ENCODE measurements at regions not wholly inside any gene's neighbourhood (a gene's known extent, or its start where the extent isn't known, plus 50 kb on each side); places are given as distances from the start of the nearest gene placed in this dataset.

DNA sequence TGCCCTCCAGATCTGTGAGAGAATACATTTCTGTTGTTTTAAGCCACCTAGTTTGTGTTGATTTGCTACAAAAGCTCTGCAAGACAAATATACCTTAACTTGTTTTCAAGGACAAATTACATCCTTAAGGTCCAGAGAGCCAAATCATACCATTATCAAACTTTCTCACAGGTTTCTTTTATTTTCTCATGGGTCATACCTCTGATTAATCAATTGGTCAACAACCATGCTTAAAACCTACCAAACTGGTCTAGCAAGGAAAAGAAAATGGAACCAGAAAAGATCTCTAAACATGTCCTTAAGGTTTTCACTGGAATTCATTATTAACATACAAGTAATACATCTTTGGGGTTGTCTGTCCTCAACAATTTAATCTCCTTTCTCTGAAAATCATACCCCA is 535.0 kb downstream of the CD83 start:
- no peak for DNase-seq

DNA sequence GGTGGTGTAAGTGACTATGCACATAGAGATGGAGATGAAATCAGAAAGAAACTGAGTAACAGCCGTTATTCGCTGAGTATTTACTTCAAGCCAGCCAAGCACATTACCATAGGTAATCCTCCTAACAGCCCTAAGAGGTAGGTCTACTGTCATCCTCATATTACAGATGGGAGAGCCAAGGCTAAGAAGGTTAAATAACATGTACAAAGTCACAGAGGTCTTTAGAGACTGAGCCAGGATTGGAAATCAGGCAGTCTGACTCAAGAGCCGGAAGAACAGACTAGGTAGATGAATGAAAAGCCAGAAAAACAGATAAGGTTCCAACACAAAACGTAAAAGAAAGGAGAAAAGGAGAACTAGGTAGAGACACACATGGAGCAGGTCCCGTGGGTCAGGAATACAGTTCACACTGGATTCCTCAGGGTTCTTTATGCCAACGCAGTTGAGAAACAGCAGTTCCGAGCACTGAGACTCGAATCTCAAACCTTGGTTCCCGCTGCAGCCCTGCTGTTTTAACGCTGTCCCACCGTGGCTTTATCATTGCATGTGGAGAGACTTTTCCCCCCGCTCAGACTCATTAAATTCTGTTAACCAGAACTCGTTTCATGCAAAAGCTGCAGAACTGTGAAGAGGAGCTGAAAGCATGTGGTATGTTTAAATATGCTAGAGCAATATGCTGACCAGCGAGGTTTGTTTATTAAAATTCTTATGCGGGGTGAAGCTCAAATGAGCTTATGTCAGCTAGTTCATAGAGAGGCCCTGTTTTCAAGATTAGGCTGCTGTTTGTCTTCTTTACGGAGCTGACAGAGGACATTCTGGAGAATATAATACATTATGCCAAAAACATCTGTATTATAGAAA is 537.9 kb downstream of the CD83 start:
- DNase-seq, result peak; percentile 27 to 64

DNA sequence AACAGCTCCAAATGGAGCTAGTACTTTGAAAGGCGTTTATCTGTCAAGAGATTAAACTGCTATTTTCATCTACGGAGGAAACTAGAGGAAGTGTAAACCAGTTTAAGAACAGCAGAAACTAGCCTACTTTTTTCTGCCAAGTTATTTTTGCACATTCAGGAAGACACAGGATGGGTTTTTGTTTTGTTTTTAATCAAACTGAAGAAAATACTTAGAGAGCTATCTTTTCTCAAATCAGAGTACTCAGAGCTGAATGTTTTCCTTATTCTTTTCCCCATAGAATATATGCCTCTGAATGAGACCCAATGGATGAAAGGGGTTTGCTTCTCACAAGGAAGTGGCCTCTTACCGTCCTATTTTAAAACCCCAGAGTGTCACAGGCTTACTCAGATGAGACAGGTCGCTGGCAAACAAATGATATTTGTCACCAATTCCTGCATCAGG is 538.5 kb downstream of the CD83 start:
- DNase-seq, result no peak

DNA sequence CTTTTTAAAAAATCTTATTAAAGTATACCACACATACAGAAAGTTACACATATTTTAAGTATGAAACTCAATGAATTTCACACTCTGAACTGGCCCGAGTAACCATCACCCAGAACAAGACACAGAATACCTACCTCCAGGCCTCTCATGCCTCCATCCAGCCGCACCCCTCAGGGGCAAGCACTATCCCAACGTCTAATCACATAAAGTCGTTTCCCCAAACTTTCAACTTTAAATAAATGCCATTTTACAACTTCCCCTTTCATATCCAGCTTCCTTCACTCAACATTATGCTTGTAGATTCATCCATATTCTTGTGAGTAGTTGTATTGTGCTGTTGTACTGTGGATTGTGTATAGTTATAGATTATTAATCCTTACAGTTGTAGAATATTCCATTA is 539.1 kb downstream of the CD83 start:
- DNase-seq, result no peak

DNA sequence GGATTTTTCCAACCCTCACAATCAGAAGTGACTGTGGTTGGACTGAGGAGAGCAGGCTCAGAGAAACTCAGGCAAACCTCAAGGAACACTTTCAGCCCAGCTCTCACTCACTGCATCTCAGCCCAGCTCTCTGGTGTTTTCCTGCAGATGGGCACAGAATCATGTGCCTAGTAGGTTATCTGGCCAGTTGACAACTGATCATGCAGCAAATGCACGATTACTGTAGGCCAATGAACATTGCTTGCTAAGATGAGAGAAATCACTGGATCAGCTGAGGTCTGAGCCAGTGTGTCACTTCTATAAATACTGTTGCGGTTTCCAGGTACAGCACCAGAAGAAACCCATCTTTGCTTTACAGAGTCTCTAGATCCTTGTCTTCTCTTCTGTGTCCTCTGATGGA is 540.5 kb downstream of the CD83 start:
- no peak for DNase-seq

DNA sequence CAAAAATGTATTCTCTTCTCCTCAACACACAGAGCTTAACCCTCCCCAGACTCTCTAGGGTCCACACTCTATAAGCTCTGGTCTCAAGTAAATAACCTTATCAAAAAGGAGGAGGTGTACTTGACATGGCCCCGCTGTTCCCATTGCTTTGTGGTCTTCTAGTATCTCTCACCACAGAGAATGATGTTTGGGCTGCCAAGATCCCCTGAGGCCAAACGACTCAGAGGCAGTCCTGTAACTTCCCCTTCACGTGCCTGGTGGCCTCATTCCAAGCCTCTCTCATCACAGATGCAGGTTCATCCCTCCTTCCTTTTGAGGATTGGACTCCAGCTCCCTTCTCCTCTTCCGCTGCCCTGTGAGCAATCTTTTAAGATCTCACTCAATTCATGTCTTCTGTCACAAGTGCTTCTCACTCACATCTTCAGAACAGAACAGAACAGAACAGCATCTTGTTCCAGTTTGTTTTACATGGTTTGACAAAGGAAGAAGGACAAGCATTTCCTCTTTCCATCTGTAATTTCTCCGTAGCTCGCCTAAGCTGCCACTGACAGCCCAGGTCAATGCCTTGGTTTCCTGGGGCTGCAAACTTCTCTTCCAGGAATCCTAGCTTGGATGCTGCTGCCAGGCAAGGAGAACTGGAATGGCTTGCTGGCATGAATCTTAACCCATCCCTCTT is 541.5 kb downstream of the CD83 start:
- peak in 1 of 2 experiments; percentile 14 for DNase-seq

DNA sequence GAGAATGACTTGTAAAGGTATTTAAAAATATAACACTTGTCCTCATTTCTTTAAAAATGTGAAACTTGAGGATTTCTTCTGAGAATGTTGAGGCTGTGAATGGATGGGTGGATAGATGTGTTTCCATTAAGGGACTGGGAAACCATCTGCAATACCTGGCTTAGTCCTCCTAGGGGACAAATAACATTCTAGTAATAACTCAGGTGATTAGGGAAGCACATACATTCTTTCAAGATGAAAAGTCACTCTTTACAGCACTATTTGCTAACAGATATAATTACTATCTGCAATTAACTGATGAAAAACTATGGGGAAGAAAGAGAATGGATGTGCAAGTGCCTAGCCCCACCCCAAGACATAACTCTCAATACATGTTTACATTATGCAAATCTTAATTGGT is 542.3 kb downstream of the CD83 start:
- DNase-seq, result peak in 1 of 2 experiments; percentile 29

DNA sequence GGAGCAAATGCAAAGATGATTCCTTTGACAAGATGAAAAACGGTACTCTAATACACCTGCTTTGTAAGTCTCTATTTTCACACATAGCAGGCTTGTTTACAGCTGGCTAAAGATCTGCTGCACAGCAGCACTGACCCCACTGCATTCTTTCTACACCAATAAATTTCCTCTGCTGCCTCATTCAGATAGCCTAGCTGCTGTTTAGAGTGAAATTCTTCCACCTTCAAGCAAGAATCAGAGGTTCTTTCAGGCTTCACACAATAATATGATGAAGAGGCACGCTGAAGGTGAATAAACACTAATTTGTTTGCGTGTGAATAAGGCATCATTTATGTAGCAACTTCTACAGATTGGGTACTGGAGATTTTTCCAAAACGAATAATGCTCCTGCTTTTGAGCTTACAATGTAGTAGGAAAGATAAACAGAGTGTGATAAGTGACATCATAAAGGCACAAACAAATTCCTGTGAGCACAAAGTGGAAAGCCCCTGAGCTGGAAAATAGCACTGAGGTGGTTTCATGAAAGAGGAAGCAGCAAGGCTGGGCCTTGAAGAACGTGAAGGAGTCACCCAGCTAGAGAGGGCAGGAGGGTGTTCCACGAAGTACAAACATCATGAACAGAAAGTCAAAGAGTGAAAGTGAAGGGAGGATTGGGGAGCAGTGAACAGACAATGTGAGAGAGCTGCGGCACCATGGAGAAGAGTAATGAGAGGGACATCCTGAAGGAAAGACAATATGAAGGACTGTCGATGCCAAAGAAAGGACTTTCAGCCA is 543.4 kb downstream of the CD83 start:
- peak; percentile 22 to 26 for DNase-seq

DNA sequence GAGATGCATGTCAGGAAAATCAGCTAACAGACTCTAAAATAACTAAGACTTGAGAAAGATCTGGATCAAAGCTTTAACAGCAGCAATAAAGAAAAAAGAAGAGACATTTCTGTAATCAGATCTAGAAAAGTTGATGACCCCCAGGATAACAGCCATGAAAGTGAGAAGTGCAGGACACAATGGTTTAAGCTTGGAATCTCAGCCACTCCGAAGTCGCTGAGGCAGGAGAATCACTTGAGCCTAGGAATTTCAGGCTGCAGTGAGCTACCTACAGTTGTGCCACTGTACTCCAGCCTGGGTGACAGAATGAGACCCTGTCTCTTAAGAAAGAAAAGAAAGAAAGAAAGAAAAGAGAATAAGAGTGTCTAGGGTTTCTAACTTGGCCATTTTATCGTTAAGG is 544.1 kb downstream of the CD83 start:
- DNase-seq, result no peak

DNA sequence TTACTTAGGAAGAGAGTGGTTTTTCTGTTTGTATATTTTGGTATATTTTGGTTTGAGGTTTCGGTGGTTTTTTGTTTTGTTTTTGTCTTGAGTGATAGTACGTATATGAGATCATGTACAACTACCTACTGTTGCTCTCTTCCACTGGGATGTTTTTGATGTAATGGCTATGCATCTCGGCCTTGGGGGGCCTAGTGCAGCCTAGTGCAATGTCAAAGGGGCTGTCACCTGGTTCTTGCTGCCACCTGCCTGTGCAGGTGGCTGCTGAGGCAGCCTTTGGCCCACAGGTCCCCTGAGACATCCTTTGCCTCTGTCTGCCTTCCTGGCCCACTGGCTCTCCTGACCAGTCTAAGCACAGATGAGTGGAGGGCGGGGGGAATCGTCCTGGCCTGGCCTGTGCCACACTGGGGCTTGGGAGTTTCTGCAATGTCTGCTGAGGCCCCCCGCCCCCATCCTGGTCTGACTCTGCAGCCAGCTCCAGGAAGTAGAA is 546.6 kb downstream of the CD83 start:
- peak in 1 of 2 experiments; percentile 81 for DNase-seq

DNA sequence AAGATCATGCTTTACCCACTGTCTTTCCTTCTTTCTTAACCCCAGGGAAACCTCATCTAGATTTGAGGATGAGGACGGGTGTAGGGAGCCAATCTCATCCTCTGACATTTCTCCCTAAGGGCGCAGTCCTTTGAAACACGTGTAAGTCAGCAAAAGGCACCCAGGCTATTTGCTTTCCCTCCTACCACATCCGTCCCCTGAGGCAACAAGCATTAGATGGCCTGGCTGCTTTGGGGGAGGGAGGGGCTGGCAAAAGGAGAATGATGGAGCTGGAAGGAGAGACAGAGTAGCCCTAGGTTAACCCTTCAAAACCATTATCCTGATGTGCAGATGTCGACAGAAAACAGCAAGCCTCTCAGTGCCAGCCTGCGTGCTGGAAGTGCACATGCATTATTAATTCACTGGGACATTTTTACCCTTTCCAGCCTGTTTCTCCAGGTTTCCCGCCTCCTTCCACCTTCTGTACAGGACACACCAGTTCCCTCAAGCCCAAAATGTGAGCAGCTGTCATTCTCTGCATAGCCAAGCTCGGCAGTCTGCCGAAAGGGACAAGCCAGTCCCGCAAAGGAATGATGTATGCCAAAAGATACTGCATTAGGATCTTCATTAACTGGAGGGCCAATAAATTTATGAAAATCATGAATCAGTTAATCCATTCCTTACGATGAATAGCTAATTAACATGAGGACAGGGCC is 547.2 kb downstream of the CD83 start:
- DNase-seq, result peak in 1 of 2 experiments; percentile 56

DNA sequence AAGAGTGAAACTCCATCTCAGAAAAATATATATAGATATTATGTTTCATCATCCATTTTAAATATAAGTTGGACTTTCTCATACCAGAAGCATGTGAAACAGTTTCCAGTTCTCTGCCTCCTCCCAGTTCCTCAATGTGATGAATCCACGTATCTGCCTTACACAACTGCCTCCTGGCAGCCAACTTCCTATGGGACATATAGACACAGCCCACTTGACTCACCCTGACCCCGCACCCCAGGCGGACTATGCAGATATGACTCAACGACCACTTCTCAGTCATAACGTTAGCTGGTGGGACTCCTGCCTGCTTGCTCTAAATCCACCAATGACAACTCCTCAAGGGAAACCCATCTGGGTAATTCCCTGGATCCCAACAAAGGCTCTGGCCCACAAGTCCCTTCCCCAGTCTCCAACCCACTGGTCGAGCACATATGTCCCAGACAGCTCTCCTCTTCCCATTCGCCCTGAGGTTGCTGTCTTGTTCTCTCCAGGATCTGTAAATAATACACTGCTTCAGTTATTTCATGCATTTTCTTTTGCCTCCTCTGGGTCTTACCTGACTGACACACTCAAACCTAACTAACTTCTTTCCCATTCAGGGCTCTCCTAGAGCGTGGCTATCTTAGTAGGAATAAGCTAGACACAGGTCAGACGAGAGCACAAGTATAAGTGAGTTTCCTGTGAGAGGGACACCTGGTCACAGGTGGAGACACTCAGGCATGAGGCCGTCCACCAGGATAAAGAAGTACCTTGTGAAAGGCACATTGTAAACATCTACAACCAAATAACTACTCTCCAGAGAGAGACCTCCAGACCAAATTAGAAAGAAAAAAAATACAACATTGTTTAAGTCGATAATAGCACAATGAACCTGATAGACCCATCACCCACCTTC is 548.5 kb downstream of the CD83 start:
- no peak for DNase-seq

DNA sequence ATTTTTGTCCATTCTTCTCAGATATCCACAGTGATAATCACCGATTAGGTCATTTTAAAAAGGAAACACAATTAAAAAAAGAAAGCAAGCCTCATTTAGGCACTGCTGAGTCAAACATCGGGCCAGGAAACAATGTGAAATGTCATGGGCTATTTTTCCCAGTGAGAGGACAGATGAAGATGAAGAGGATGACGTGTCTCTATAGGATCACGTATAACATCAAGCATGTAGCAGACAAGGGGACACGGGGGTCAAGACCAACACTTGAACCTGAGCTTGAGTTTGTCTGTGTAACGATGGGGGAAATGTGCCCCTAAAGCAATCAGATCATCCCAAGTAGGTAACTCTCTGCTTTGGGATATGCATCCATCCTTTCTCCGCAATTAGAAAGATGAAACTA is 553.2 kb downstream of the CD83 start:
- no peak for DNase-seq

DNA sequence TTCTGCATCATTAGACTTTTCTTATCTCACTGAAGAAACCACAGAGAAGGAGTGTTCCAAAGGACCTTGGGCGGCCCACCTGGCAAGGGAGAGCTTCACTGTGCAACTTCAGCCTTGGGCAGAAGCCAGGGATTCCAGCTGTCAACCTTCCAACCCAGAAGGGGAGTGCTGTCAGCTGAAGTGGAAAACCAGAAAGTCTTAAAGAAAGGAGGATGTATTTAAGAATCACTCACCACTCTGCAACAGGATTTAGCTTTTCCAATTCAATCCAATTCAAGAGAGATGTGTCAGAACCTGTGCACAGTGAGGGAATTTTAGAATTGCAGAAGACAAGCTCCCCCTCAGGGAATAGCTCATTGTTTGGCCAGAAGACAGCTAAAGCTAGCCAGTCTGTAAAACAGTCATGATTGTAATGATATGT is 553.7 kb downstream of the CD83 start:
- DNase-seq, result no peak

DNA sequence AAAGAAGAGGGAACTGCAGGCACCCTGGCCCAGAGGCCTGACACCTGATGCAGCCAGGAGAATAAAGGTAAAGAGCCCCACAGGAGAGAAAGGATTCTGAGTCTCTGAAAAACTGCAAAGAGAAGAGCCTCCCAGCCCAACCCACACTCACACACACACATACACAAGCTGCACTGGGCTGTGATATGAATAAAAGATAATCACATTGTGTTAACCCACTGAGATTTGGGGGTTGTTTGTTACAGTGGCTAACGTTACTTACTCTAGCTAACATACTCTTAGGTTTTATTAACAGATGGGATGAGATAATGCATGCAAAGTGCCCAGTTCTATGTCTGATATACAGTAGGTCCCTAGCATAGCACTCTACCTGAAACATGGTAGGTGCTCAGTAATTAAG is 554.4 kb downstream of the CD83 start:
- DNase-seq, result no peak

DNA sequence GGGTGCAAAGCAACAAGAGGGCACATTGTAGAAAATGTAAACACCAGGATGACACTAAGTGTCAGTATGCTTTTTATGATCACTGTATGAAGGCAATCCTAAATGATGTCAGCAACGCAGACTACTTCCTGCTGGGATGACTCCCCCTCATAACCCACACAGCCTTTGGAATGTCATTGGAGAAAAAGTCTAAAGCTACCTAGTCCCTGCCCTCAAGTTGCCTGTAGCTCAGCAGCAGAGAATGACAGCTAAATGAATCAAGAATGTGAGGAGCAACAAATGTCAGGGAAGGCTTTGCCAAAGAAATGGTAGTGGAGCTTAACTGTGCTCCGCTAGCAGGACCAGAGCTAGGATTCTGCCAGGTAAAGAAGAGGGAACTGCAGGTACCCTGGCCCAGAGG is 555.6 kb downstream of the CD83 start:
- no peak for DNase-seq

DNA sequence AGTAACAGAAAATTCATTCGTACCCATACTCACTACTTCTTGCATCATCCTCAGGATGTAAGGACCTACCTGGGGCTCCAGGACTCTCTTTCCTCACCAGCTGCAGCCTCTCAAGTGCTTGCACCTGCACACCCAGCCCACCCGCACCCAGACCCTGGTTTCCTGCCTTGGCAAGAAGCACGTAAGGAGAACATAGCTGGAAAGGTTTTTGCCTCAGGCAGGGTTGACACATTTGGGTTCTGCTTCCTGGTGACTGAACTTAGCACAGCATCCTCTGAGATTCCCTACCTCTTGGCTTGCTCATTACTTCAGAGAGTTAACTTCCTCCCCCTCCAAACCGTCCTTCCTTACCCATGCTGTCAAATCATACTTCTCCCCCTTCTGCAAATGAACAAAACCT is 556.9 kb downstream of the CD83 start:
- DNase-seq, result no peak

DNA sequence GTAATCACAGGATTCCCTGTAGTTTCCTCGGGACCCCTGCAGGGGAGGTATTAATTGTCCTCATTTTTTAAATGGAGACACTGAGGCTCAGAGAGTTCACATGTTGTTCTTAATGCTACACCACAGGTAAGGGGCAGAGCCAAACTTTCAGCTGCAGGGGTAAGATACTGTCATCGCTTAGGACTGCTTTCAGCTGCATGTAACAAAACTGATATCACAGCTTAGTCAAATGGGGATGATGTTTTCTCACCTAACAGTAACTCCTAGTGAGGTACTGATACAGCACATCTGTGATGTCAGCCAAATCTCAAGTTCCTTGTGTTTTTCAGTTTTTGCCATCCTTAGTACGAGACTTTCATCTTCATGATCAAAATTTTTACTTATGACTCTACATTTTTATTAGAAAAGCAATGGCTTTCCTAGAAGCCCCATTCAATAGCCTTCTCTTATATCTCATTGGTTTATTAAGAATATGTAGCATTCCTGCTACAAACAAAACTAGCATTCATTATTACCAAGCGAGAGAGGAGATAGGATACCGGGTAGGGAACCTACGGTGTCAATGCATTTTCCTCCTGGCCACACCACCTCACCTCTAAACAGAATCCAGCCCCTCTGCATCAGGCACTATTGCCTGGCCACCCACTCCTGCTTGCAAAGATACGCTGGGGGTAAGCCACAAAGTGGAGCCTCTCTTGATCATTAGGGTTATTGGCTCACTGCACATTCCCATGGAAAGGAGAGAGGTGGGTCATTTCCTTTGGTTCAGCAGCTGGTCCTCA is 557.5 kb downstream of the CD83 start:
- DNase-seq, result no peak

DNA sequence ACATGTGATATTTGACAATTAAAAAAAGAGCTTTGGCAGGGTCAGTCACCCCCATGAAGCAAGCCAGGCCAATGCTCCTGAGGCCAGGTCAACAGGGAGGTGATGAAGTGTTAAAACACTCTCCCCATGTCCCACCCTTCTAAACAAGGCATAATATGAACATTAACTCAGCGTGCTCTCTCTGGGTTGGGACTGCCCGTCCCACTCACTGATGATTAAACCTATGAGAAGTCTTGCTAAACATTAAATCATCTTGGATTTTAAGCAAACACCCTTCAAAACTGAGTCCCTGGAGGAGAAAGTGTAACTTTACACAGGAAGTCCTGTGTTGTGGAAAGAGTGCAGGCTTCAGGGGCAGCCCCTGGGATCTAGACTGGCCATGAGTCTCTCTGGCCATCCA is 558.5 kb downstream of the CD83 start:
- no peak for DNase-seq

DNA sequence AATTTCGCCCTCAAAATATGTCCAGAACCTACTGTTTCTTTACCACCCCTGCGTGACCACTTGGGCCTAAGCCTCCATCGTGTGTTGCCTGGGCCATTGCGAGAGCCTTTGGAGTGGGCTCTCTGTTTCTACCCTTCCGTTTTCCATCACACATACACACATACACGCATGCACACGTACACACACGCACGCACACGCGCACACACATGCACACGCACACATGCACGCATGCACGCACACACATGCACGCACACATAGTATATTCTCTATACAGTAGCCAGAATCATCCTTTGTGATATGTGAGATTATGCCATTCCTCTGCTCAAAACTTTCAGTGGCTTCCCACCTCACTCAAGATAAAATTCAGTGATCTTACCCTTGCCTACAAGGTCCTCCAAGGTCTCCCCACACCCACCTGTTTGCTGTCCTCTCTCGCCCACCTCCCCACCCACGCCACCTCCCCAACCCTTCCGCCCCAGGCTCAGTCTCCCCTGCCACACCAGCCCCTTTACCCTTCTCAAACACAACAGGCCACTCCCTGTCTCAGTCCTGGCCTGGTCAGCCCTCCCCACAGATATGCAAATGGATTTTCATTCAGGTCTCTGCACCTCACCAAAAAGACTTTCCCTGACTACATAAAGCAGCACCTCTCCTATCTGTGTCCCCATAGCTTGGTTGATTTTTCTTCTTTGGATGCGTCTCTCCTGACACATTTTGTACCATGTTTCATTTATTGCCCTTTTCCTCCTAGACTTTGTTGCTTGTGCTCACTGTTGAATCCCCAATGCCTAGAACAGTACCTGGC is 559.6 kb downstream of the CD83 start:
- DNase-seq, result peak in 1 of 2 experiments; percentile 15

Data from NCI-H526 (cell line).